GM19328 (cell line): ENCODE measurements at regions not wholly inside any gene's neighbourhood (a gene's known extent, or its start where the extent isn't known, plus 50 kb on each side); places are given as distances from the start of the nearest gene placed in this dataset.
"Not testable (repeated sequence)": the region's sequence is repeated elsewhere in the genome, so short reads cannot be mapped to it uniquely, and the experiment has no call there.

Experiments used
- ATAC-seq: cut with Tn5 transposase; IDR thresholded peaks from one replicate; pipeline ENCODE4 v1.9.1; 2021; ENCODE audit warnings: mild to moderate bottlenecking, moderate library complexity; ENCODE audit not compliant: unreplicated experiment

GRCh38 chr4:4026708-4027107 is 200.0 kb downstream of the OTOP1 start:
- not testable (repeated sequence) for ATAC-seq

- ATAC-seq: not testable (repeated sequence)
These were observed 198.0 kb downstream of the OTOP1 start for GRCh38 chr4:4028752-4029151.

- ATAC-seq: not testable (repeated sequence)
These were observed 196.2 kb downstream of the OTOP1 start for GRCh38 chr4:4030509-4030908.

GRCh38 chr4:4031446-4032135 is 195.1 kb downstream of the OTOP1 start:
- not testable (repeated sequence) for ATAC-seq

- ATAC-seq: not testable (repeated sequence)
These were observed 194.4 kb downstream of the OTOP1 start for GRCh38 chr4:4032364-4032763.

- ATAC-seq: not testable (repeated sequence)
These were observed 193.7 kb downstream of the OTOP1 start for GRCh38 chr4:4032801-4033605.

GRCh38 chr4:4037399-4038138 is 189.2 kb downstream of the OTOP1 start:
- not testable (repeated sequence) for ATAC-seq

GRCh38 chr4:4045823-4046222 is 180.9 kb downstream of the OTOP1 start:
- not testable (repeated sequence) for ATAC-seq

GRCh38 chr4:4046686-4047085 is 180.0 kb downstream of the OTOP1 start:
- ATAC-seq: not testable (repeated sequence)

GRCh38 chr4:4047202-4047601 is 179.5 kb downstream of the OTOP1 start:
- ATAC-seq: not testable (repeated sequence)

- not testable (repeated sequence) for ATAC-seq
These were observed 178.5 kb downstream of the OTOP1 start for GRCh38 chr4:4048227-4048626.

GRCh38 chr4:4050781-4051180 is 175.9 kb downstream of the OTOP1 start:
- ATAC-seq: not testable (repeated sequence)

GRCh38 chr4:4052933-4053332 is 173.8 kb downstream of the OTOP1 start:
- not testable (repeated sequence) for ATAC-seq

GRCh38 chr4:4057226-4057625 is 169.5 kb downstream of the OTOP1 start:
- ATAC-seq: not testable (repeated sequence)

- ATAC-seq: not testable (repeated sequence)
These were observed 142.6 kb downstream of the OTOP1 start for GRCh38 chr4:4084171-4084570.

GRCh38 chr4:4089716-4090419 is 136.9 kb downstream of the OTOP1 start:
- not testable (repeated sequence) for ATAC-seq

- not testable (repeated sequence) for ATAC-seq
These were observed 136.0 kb downstream of the OTOP1 start for GRCh38 chr4:4090720-4091119.

- ATAC-seq: not testable (repeated sequence)
These were observed 134.6 kb downstream of the OTOP1 start for GRCh38 chr4:4092159-4092558.

- ATAC-seq: not testable (repeated sequence)
These were observed 127.1 kb downstream of the OTOP1 start for GRCh38 chr4:4099610-4100009.

- ATAC-seq: not testable (repeated sequence)
These were observed 119.8 kb downstream of the OTOP1 start for GRCh38 chr4:4106923-4107322.
